ENCODE measurements at regions not wholly inside any gene's neighbourhood (a gene's known extent, or its start where the extent isn't known, plus 50 kb on each side); places are given as distances from the start of the nearest gene placed in this dataset.
"Not testable (repeated sequence)": the region's sequence is repeated elsewhere in the genome, so short reads cannot be mapped to it uniquely, and the experiment has no call there.

- FAIRE-seq (no peak), DNase-seq (ENCODE audit: insufficient read length) (no peak)
- TF ChIP-seq POLR2A (IDR thresholded peaks at IDR 0.05; ENCODE audit: low read depth, low read length), result no peak
- no peak for TF ChIP-seq POLR2AphosphoS5 (IDR thresholded peaks at IDR 0.05; ENCODE audit: low read depth, low read length)
- no peak for TF ChIP-seq TAF1 (IDR thresholded peaks at IDR 0.05; ENCODE audit: borderline replicate concordance, low read depth, low read length)
Observed at GRCh38 chr2:226304308-226304707, 495.3 kb downstream of the IRS1 start.

GRCh38 chr2:226303707-226304106, 495.9 kb downstream of the IRS1 start:
- TF ChIP-seq POLR2A (IDR thresholded peaks at IDR 0.05; ENCODE audit: low read depth, low read length) (no peak), TAF1 (IDR thresholded peaks at IDR 0.05; ENCODE audit: borderline replicate concordance, low read depth, low read length) (no peak), POLR2AphosphoS5 (IDR thresholded peaks at IDR 0.05; ENCODE audit: low read depth, low read length) (no peak)
- no peak for FAIRE-seq

GRCh38 chr2:226300196-226300886, 499.3 kb downstream of the IRS1 start:
- no peak for TF ChIP-seq TAF1 (IDR thresholded peaks at IDR 0.05; ENCODE audit: borderline replicate concordance, low read depth, low read length)
- TF ChIP-seq POLR2AphosphoS5 (IDR thresholded peaks at IDR 0.05; ENCODE audit: low read depth, low read length), result no peak
- TF ChIP-seq POLR2A (IDR thresholded peaks at IDR 0.05; ENCODE audit: low read depth, low read length), result no peak
- DNase-seq (ENCODE audit: insufficient read length) (no peak), FAIRE-seq (peak; percentile 24)

More at GRCh38 chr2:226303707-226304106, 495.9 kb downstream of the IRS1 start:
- no peak for DNase-seq (ENCODE audit: insufficient read length)

GRCh38 chr2:226299771-226300170, 499.8 kb downstream of the IRS1 start:
- DNase-seq (ENCODE audit: insufficient read length) (no peak), FAIRE-seq (no peak)
- no peak for TF ChIP-seq TAF1 (IDR thresholded peaks at IDR 0.05; ENCODE audit: borderline replicate concordance, low read depth, low read length)
- TF ChIP-seq POLR2A (IDR thresholded peaks at IDR 0.05; ENCODE audit: low read depth, low read length), result no peak
- no peak for TF ChIP-seq POLR2AphosphoS5 (IDR thresholded peaks at IDR 0.05; ENCODE audit: low read depth, low read length)

GRCh38 chr2:226295681-226296080, 503.9 kb downstream of the IRS1 start:
- DNase-seq (ENCODE audit: insufficient read length) (no peak), FAIRE-seq (no peak)
- TF ChIP-seq POLR2A (IDR thresholded peaks at IDR 0.05; ENCODE audit: low read depth, low read length), result no peak
- TF ChIP-seq TAF1 (IDR thresholded peaks at IDR 0.05; ENCODE audit: borderline replicate concordance, low read depth, low read length), result no peak
- TF ChIP-seq POLR2AphosphoS5 (IDR thresholded peaks at IDR 0.05; ENCODE audit: low read depth, low read length), result no peak

- no peak for TF ChIP-seq TAF1 (IDR thresholded peaks at IDR 0.05; ENCODE audit: borderline replicate concordance, low read depth, low read length)
- TF ChIP-seq POLR2AphosphoS5 (IDR thresholded peaks at IDR 0.05; ENCODE audit: low read depth, low read length), result no peak
- TF ChIP-seq POLR2A (IDR thresholded peaks at IDR 0.05; ENCODE audit: low read depth, low read length), result no peak
- DNase-seq (ENCODE audit: insufficient read length), result no peak
- no peak for FAIRE-seq
Observed at GRCh38 chr2:226295123-226295522, 504.5 kb downstream of the IRS1 start.

GRCh38 chr2:226291281-226291680, 508.3 kb downstream of the IRS1 start:
- not testable (repeated sequence) for FAIRE-seq; DNase-seq (ENCODE audit: insufficient read length)

GRCh38 chr2:226286916-226287315, 512.7 kb downstream of the IRS1 start:
- TF ChIP-seq TAF1 (IDR thresholded peaks at IDR 0.05; ENCODE audit: borderline replicate concordance, low read depth, low read length), result no peak
- no peak for TF ChIP-seq POLR2AphosphoS5 (IDR thresholded peaks at IDR 0.05; ENCODE audit: low read depth, low read length)
- TF ChIP-seq POLR2A (IDR thresholded peaks at IDR 0.05; ENCODE audit: low read depth, low read length), result no peak
- no peak for DNase-seq (ENCODE audit: insufficient read length)
- no peak for FAIRE-seq

GRCh38 chr2:226283796-226284195, 515.8 kb downstream of the IRS1 start:
- DNase-seq (ENCODE audit: insufficient read length) (no peak), FAIRE-seq (no peak)
- no peak for TF ChIP-seq POLR2A (IDR thresholded peaks at IDR 0.05; ENCODE audit: low read depth, low read length)
- no peak for TF ChIP-seq POLR2AphosphoS5 (IDR thresholded peaks at IDR 0.05; ENCODE audit: low read depth, low read length)
- no peak for TF ChIP-seq TAF1 (IDR thresholded peaks at IDR 0.05; ENCODE audit: borderline replicate concordance, low read depth, low read length)

GRCh38 chr2:226282151-226282550, 517.5 kb downstream of the IRS1 start:
- DNase-seq (ENCODE audit: insufficient read length) (no peak), FAIRE-seq (no peak)
- TF ChIP-seq POLR2A (IDR thresholded peaks at IDR 0.05; ENCODE audit: low read depth, low read length) (no peak), TAF1 (IDR thresholded peaks at IDR 0.05; ENCODE audit: borderline replicate concordance, low read depth, low read length) (no peak), POLR2AphosphoS5 (IDR thresholded peaks at IDR 0.05; ENCODE audit: low read depth, low read length) (no peak)

GRCh38 chr2:226280136-226280535, 519.5 kb downstream of the IRS1 start:
- FAIRE-seq; DNase-seq (ENCODE audit: insufficient read length): not testable (repeated sequence)

- no peak for FAIRE-seq
Observed at GRCh38 chr2:226275215-226275614, 524.4 kb downstream of the IRS1 start.

GRCh38 chr2:226274143-226274542, 525.5 kb downstream of the IRS1 start:
- DNase-seq (ENCODE audit: insufficient read length) (no peak), FAIRE-seq (no peak)
- TF ChIP-seq POLR2A (IDR thresholded peaks at IDR 0.05; ENCODE audit: low read depth, low read length) (no peak), POLR2AphosphoS5 (IDR thresholded peaks at IDR 0.05; ENCODE audit: low read depth, low read length) (no peak), TAF1 (IDR thresholded peaks at IDR 0.05; ENCODE audit: borderline replicate concordance, low read depth, low read length) (no peak)

More at GRCh38 chr2:226275215-226275614, 524.4 kb downstream of the IRS1 start:
- no peak for TF ChIP-seq TAF1 (IDR thresholded peaks at IDR 0.05; ENCODE audit: borderline replicate concordance, low read depth, low read length)
- TF ChIP-seq POLR2A (IDR thresholded peaks at IDR 0.05; ENCODE audit: low read depth, low read length), result no peak
- no peak for TF ChIP-seq POLR2AphosphoS5 (IDR thresholded peaks at IDR 0.05; ENCODE audit: low read depth, low read length)
- no peak for DNase-seq (ENCODE audit: insufficient read length)

Measured in GM12892 (cell line).